ENCODE measurements at regions not wholly inside any gene's neighbourhood (a gene's known extent, or its start where the extent isn't known, plus 50 kb on each side); places are given as distances from the start of the nearest gene placed in this dataset.

- no peak for DNase-seq (ENCODE audit: low read depth)
- no peak for TF ChIP-seq CTCF (IDR thresholded peaks at IDR 0.05; ENCODE audit: insufficient read depth, low read depth, low read length, missing control alignments)
- H3K4me3 ChIP-seq (ENCODE audit: low read depth, low read length), result no peak overlapping the region
Observed at GRCh38 chr10:128316925-128317324, 190.7 kb upstream of the MKI67 start.

GRCh38 chr10:128318366-128318765 is 192.1 kb upstream of the MKI67 start:
- no peak overlapping the region for H3K4me3 ChIP-seq (ENCODE audit: low read depth, low read length)
- no peak for TF ChIP-seq CTCF (IDR thresholded peaks at IDR 0.05; ENCODE audit: insufficient read depth, low read depth, low read length, missing control alignments)
- DNase-seq (ENCODE audit: low read depth), result no peak

- TF ChIP-seq CTCF (IDR thresholded peaks at IDR 0.05; ENCODE audit: insufficient read depth, low read depth, low read length, missing control alignments), result no peak
- DNase-seq (ENCODE audit: low read depth), result no peak
- H3K4me3 ChIP-seq (ENCODE audit: low read depth, low read length), result no peak overlapping the region
Observed at GRCh38 chr10:128318913-128319312, 192.7 kb upstream of the MKI67 start.

- DNase-seq (ENCODE audit: low read depth), result no peak
- TF ChIP-seq CTCF (IDR thresholded peaks at IDR 0.05; ENCODE audit: insufficient read depth, low read depth, low read length, missing control alignments), result no peak
- H3K4me3 ChIP-seq (ENCODE audit: low read depth, low read length), result no peak overlapping the region
Observed at GRCh38 chr10:128322106-128322505, 195.9 kb upstream of the MKI67 start.

GRCh38 chr10:128322950-128323349 is 196.7 kb upstream of the MKI67 start:
- TF ChIP-seq CTCF (IDR thresholded peaks at IDR 0.05; ENCODE audit: insufficient read depth, low read depth, low read length, missing control alignments), result no peak
- no peak overlapping the region for H3K4me3 ChIP-seq (ENCODE audit: low read depth, low read length)
- DNase-seq (ENCODE audit: low read depth), result no peak

- DNase-seq (ENCODE audit: low read depth), result peak; percentile 16
- no peak overlapping the region for H3K4me3 ChIP-seq (ENCODE audit: low read depth, low read length)
- peak; percentile 13 for TF ChIP-seq CTCF (IDR thresholded peaks at IDR 0.05; ENCODE audit: insufficient read depth, low read depth, low read length, missing control alignments)
Observed at GRCh38 chr10:128324058-128324827, 198.0 kb upstream of the MKI67 start.

GRCh38 chr10:128325788-128326187 is 199.6 kb upstream of the MKI67 start:
- no peak for TF ChIP-seq CTCF (IDR thresholded peaks at IDR 0.05; ENCODE audit: insufficient read depth, low read depth, low read length, missing control alignments)
- DNase-seq (ENCODE audit: low read depth), result no peak
- H3K4me3 ChIP-seq (ENCODE audit: low read depth, low read length), result no peak overlapping the region

All from GM12865 (cell line).